ENCODE measurements at regions not wholly inside any gene's neighbourhood (a gene's known extent, or its start where the extent isn't known, plus 50 kb on each side); places are given as distances from the start of the nearest gene placed in this dataset.
"Not testable (repeated sequence)": the region's sequence is repeated elsewhere in the genome, so short reads cannot be mapped to it uniquely, and the experiment has no call there.

GRCh38 chr21:28309596-28309995 is 683.1 kb downstream of the LTN1 start:
- no peak for DNase-seq

DNA sequence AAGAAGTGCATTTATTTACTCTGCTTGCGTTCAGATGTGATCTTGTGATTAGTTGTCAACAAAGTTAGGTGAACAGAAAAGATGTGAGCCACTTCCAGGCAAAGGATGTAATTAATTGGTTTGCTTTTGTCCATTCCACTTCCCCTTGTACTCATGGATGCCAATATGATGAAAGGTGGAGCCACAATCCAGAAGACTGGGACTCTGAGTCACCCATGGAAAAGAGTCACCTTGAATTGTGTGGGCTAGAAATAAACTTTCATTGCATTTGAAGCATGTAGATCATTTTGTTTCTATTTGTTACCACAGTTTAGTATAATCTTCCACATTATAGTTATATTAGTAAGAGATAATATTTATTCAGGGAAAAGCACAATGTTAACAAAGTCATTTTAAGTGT is 684.2 kb downstream of the LTN1 start:
- DNase-seq = no peak

GRCh38 chr21:28299946-28300345 is 692.7 kb downstream of the LTN1 start:
- DNase-seq = no peak

DNA sequence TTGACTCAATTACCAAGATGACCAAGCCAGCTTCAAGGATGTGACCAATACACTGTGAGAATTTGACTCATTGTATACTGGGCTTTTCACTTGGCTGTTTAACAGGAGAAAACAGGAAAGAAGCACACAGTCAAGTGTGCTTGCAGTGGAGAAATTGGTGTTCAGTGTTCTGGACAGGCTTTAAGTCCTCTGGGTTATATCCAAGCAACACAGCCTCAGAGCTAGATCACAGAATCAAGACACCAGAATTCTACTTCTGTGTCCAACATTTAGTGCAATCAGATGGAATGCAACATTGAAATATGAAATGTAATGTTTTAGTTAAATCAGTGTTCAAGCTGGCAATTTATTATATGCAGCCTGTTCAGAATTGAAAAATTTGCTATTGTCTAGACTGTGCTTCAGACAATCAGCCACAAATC is 694.4 kb downstream of the LTN1 start:
- no peak for DNase-seq

GRCh38 chr21:28294051-28294450 is 698.6 kb downstream of the LTN1 start:
- no peak for DNase-seq

GRCh38 chr21:28283641-28284490 is 708.8 kb downstream of the LTN1 start:
- no peak for DNase-seq

- no peak for DNase-seq
Measured at GRCh38 chr21:28282833-28283232, 709.8 kb downstream of the LTN1 start.

- not testable (repeated sequence) for DNase-seq
Measured at GRCh38 chr21:28281357-28281756, 711.3 kb downstream of the LTN1 start.

DNA sequence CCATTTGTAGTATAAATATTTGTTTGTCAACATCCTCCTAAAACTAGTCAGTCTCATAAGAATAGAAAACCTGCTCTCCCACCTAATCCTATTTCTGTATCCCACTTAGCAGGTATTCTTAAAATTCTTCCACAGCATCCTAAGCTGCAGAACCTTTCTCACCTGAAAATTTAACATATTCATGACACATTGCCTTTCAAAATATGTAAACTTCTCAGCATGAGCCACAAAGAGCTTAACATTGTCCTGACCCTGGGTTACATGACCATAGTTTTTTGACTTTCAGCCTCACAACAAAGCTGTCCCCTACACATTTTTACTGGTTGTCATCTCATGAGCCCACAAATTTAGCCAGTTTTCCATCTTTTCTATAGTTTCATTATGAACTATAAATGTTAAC is 712.1 kb downstream of the LTN1 start:
- no peak for DNase-seq

DNA sequence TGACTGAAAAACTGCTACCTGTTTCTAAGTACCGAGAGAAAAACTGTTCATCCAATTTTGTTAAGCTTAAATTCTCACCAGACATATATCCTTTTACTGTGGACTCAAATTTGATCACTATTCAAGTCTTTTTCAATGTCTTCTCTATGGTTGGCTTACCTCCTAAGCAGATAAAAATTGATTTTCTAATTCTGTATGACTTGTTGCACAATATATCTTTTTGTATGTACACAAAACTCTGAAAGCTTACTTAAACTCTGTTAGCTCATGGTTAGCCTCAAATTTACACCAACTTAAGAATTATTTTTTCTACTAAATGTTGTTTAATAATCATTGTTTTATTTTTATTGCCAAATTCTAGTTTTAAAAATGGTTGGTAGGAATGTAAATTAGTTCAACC is 715.4 kb downstream of the LTN1 start:
- no peak for DNase-seq

DNA sequence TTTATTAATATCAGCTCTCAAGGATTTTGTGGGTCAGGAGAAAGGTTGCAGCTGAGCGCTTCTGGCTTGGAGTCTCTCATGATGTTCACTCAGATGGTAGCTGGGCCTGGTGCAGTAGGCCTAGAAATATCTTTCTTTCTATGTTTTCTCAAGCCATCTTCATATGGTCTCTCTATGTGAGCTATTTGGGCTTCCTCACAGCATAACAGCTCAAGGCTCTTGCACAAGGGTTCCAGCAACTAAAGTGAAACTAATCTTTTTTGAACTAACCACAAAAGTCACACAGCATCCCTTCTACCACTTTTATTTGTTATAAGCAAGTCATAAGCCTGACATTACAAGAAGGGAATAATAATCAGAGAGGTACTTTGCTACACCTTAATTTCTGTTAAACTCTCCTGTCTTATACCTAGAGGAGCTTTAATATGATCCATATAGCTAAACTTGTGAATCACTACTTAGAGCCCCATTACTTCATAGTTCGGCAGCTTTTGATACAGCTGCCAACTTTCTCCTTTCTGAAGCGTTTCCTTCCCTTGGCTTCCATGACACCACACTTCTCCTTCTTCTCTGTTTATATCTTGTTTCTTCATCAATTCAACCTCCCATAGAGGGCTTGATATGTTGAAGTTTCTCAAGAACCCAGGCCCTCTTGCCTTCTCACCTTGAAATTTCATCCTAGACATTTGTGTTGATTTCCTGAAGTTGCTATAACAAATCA is 720.2 kb downstream of the LTN1 start:
- no peak for DNase-seq

DNA sequence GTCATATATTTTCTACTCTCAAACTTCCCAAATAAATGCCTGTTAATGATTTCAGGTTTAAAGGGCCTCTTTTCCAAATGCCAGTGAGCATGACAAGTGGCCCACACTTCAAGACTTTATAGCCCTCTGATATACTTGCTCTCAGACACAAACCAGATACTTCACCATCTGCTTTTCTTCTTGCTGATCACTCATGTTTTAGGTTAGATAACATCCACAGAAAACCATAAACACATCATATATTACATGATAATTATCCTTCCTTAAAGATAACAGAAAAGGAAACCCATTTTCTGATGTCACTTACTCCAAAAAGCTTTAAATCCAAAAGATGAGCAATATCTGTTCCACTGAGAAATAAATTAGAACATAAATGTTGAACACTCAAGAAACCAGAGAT is 723.5 kb downstream of the LTN1 start:
- no peak for DNase-seq

DNA sequence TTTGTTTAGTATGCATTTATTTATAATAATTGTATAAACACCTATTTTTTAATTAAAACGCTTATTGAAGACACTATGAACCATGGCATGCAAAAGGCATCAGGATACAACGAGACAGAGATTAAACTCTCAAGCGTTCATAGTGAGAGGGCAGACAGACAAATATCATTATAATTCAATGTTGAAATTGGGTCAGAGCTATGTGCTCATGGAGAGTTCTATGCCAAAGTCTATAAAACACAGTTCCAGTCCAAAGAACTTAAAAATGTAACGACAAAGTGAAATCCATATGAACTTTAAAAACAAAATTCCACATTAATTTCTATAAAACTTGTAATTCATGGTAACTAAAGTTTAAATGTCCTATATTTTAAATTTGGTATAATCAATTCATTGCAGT is 724.0 kb downstream of the LTN1 start:
- DNase-seq = no peak

- no peak for DNase-seq
Measured at GRCh38 chr21:28267449-28267848, 725.2 kb downstream of the LTN1 start.

- no peak for DNase-seq
Measured at GRCh38 chr21:28266061-28266460, 726.6 kb downstream of the LTN1 start.

DNA sequence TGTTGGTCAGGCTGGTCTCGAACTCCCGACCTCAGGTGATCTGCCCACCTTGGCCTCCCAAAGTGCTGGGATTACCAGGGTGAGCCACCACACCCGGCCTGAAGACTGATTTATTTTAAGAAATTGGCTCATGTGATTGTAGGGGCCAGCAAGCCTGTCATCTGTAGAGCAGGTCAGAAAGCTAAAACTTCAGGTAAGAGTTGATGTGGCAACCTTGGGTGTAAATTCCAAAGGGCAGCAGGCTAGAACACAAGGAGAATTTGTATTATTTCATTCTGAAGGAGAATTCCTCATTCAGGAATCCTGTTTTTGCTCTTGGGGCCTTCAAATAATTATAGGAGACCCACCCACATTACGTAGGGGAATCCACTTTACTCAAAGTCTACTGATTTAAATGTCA is 728.7 kb downstream of the LTN1 start:
- no peak for DNase-seq

DNA sequence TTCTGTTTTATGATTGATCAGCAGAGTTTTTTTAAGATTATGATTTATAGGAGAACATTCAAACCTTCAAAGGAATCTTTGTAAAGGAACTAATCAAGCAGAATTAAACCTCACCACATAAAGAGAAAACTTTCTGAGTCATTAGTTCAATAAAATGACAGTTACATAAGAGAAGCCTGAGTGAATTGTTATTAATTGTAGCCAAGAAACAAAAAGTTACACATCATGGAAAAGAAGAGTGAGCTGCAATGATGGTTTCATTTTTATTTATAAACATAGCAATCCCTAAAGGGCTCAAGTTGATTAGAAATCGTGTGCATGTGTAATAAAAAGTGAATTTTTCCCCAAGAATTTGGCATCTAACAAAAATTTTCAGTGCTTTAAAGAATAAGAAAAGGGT is 731.4 kb downstream of the LTN1 start:
- no peak for DNase-seq

DNA sequence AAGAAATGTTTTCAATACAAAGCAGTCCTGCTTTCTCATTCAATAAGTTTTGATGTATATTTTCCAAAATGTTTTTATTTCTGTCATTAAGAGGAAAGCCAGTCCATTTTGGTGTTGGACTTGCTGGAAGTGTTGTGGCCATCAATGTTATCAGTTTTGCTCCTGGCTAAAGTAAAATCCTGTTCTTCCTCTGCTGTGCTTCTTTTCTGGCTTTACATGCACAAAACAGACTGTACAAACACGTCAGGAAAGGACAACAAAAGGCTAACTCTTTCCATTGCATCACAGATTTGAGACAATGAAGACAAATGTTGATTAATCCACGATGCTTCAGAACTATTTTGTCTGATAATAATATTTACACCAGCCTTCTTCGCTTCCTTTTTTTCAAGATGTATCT is 735.4 kb downstream of the LTN1 start:
- DNase-seq = no peak

DNA sequence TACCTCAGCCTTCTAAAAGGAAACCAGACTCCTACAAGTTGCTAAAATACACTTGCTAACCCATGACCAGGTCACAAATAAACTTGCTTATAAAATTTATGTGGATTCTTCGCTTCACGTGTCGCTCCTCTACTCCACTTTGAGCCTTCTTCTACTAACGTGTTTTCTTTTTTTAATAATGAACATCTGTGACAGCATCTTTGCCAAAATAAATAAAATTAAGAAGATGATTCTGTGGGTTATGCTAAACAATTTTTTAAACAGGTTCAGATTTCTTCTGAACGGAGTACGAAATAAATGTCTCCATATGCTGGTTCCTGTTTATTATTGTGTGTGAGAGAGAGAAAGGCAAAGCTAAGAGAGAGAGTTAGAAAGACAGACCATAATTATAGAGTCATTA is 735.8 kb downstream of the LTN1 start:
- DNase-seq = no peak

DNA sequence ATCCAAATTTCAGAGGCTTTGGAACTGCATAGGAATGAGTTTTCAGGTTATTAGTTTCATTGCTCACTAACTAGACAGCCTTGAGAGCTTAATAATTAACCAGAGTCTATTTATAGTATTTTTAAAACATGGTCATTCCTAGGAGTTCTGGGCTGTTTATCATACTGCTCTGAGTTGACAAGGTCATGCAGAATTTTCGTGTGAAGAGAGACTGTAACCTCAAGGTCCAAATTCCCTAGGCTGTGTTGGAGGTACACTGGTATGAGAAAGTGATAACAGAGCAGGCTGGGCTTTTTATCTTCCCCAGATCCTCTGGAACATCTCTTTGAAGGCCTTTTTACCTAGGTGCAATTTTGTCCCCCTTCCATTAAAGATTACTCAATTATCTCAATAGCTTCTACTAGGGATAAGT is 736.3 kb downstream of the LTN1 start:
- no peak for DNase-seq

- DNase-seq = no peak
Measured at GRCh38 chr21:28253961-28254360, 738.7 kb downstream of the LTN1 start.

GRCh38 chr21:28253338-28253737 is 739.3 kb downstream of the LTN1 start:
- no peak for DNase-seq

GRCh38 chr21:28252928-28253327 is 739.7 kb downstream of the LTN1 start:
- DNase-seq = no peak
